Right lobe of liver (tissue), 4 donors: ENCODE measurements at regions not wholly inside any gene's neighbourhood (a gene's known extent, or its start where the extent isn't known, plus 50 kb on each side); places are given as distances from the start of the nearest gene placed in this dataset.

Experiments
- CTCF ChIP-seq, 4 donors: fragments of 200-600 bp in 3 of 4; fragments of 450-650 bp in 1 of 4; IDR thresholded peaks; one replicate each; pipeline versions ENCODE4 v1.5.1 to v1.8.0; 2016 to 2022; ENCODE audit warnings: antibody characterized with exemption in 4 of 4, mild to moderate bottlenecking in 2 of 4
- POLR2A ChIP-seq: fragments of 450-650 bp; IDR thresholded peaks from one replicate; pipeline ENCODE4 v1.6.1; 2017; ENCODE audit warnings: antibody characterized with exemption, mild to moderate bottlenecking
- donor health status: DM: no; HTN: no; CAD: no.
- donor health status: DM: no; HTN: no; CAD: no.
- donor health status: DM: no; HTN: yes; CAD: no.

DNA sequence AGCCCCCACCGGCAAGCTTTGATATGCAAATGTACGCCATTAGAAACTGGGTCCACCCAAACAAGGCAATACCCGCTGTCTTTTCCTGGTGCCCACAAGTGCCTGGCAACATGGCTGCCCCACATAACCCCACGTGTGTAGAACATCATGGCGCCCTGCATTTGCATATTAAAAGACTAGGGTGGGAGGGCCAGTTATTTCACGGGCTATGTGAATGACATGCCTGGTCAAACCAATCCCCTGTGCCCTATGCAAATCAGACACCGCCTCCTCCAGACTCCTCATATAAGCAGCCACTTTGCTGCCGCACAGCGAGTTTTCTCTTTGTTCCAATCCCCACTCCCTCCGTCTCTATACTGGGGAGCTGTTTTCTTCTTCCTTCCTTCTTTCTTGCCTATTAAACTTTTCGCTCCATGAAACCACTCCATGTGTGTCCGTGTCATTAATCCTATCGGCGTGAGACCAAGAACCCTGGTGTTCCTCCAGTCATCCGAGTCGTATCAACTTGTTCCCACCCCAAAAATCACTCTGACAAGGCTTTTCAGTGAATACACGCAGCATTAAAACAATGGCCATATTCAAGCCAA lies 112.6 kb upstream of the SORBS2 start:
- TF ChIP-seq CTCF (IDR thresholded peaks at IDR 0.05) (no peak), POLR2A (no peak)
